ENCODE measurements at regions not wholly inside any gene's neighbourhood (a gene's known extent, or its start where the extent isn't known, plus 50 kb on each side); places are given as distances from the start of the nearest gene placed in this dataset.

DNA sequence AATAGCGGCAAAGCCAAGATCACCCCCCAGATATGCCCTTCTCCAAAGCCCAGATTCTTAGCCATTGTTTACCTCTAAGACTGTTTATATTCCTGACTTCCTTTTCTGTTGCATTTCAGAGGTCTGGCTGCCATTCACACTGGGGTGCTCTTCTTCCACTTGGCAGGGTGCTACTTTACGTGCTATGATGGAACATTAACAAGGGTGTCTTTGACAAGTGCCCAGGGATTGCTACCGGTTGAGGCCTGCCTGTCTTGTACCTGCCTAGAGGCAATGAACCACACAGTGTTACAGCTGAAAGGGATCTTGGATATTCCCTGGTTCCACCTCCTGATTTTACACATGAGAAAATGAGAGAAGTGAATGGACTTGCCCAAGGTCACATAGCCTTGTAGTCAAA lies 352.1 kb upstream of the KIF2A start:
- TF ChIP-seq, protein P1, sequence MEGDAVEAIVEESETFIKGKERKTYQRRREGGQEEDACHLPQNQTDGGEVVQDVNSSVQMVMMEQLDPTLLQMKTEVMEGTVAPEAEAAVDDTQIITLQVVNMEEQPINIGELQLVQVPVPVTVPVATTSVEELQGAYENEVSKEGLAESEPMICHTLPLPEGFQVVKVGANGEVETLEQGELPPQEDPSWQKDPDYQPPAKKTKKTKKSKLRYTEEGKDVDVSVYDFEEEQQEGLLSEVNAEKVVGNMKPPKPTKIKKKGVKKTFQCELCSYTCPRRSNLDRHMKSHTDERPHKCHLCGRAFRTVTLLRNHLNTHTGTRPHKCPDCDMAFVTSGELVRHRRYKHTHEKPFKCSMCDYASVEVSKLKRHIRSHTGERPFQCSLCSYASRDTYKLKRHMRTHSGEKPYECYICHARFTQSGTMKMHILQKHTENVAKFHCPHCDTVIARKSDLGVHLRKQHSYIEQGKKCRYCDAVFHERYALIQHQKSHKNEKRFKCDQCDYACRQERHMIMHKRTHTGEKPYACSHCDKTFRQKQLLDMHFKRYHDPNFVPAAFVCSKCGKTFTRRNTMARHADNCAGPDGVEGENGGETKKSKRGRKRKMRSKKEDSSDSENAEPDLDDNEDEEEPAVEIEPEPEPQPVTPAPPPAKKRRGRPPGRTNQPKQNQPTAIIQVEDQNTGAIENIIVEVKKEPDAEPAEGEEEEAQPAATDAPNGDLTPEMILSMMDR (IDR thresholded peaks at IDR 0.05), result no peak
- TF ChIP-seq POLR2A (IDR thresholded peaks at IDR 0.05), result no peak

All from lower leg skin (tissue), 3 donors.